Prostate gland (tissue), 2 donors: ENCODE measurements at regions not wholly inside any gene's neighbourhood (a gene's known extent, or its start where the extent isn't known, plus 50 kb on each side); places are given as distances from the start of the nearest gene placed in this dataset.

Experiments used
- DNase-seq: peaks from one replicate; pipeline ENCODE4 v3.0.0-alpha.2; 2019; ENCODE audit warnings: low spot score
- H3K27ac ChIP-seq, 2 donors: fragments of 200-600 bp; sonication (generic); 2 replicates each; pipeline ENCODE4 v1.5.1; 2017 to 2019
- H3K27me3 ChIP-seq: fragments of 200-600 bp; sonication (generic); replicated peaks from 2 replicates; pipeline ENCODE4 v1.5.1; 2019; ENCODE audit not compliant: insufficient read depth
- H3K36me3 ChIP-seq, 2 donors: fragments of 200-600 bp; sonication (generic); 1 replicate in 1 of 2; 2 replicates in 1 of 2; pipeline versions ENCODE4 v1.5.1 to v1.8.1; 2017 to 2019
- H3K4me1 ChIP-seq: fragments of 200-600 bp; sonication (generic); replicated peaks from 2 replicates; pipeline ENCODE4 v1.5.1; 2019
- H3K4me3 ChIP-seq, 2 donors: fragments of 200-600 bp; sonication (generic); 2 replicates each; pipeline ENCODE4 v1.5.1; 2017 to 2019
- H3K9me3 ChIP-seq: fragments of 200-600 bp; sonication (generic); 2 replicates; pipeline ENCODE4 v1.5.1; 2017
- CTCF ChIP-seq, 4 experiments: fragments of 200-600 bp in 2 of 4; fragments of 450-650 bp in 2 of 4; sonication (generic) in 2 of 4; IDR thresholded peaks; 1 replicate in 3 of 4; 2 replicates in 1 of 4; pipeline ENCODE4 v1.5.1; 2016 to 2019; ENCODE audit warnings: antibody characterized with exemption in 4 of 4, mild to moderate bottlenecking in 2 of 4, moderate library complexity in 2 of 4
- POLR2A ChIP-seq: fragments of 450-650 bp; IDR thresholded peaks from one replicate; pipeline ENCODE4 v1.6.1; 2016; ENCODE audit warnings: antibody characterized with exemption, mild to moderate bottlenecking
- POLR2AphosphoS5 ChIP-seq: sonication (generic); formaldehyde crosslinking; IDR thresholded peaks from one replicate; pipeline ENCODE4 v1.6.1; 2017; ENCODE audit warnings: antibody characterized with exemption
- WGBS: methylation state at CpG from one replicate; pipeline ENCODE4 v1.1.5; 2018; 5-methylcytosine and 5-hydroxymethylcytosine counted together
- intact Hi-C: fragments of 100-400 bp; cut with DNase I; formaldehyde crosslinking; loops from one replicate; pipeline ENCODE4 v1.14.2; 2022

- Histone ChIP-seq H3K4me3 (no peak overlapping the region), H3K27ac (no peak overlapping the region), H3K36me3 (no peaks in the 10 kb centered on the region), H3K4me1 (no peaks in the 10 kb centered on the region), H3K27me3 (no peaks in the 10 kb centered on the region), H3K9me3 (no peaks in the 10 kb centered on the region)
- intact Hi-C loops: no loop called here
- no peak for DNase-seq
- TF ChIP-seq POLR2AphosphoS5: no peak
- no peak for TF ChIP-seq CTCF (IDR thresholded peaks at IDR 0.05)
- TF ChIP-seq POLR2A: no peak
These were observed 554.7 kb upstream of the KCNMB2 start for GRCh38 chr3:177981576-177981975.

DNA sequence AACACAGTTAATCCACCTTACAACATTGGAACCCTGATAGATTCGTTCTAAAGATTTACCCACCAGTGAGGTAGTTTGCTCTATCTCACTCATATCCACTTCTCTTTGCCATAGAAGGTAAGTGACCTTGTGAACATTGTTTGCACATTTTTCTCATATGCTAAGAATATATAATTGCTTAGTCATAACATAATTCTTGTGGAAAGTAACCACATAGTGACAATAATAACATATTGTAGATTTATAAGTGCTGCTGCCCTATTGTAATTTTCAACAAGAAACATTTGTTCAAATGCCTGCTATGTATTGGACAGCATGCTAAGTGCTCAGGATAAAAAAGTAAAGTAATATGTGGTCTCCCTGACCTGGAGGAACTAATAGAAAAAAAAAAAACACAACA, 554.2 kb upstream of the KCNMB2 start:
- DNase-seq: no peak
- Histone ChIP-seq H3K36me3 (no peaks in the 10 kb centered on the region), H3K9me3 (no peaks in the 10 kb centered on the region), H3K27ac (no peak overlapping the region), H3K4me3 (no peak overlapping the region), H3K4me1 (no peaks in the 10 kb centered on the region), H3K27me3 (no peaks in the 10 kb centered on the region)
- intact Hi-C loops: no loop called here
- TF ChIP-seq POLR2AphosphoS5 (no peak), POLR2A (no peak)
- 86% methylated on average over 1 of the region's 1 CpG for WGBS

- Histone ChIP-seq H3K36me3 (no peaks in the 10 kb centered on the region), H3K4me3 (no peak overlapping the region), H3K27me3 (no peaks in the 10 kb centered on the region), H3K9me3 (no peaks in the 10 kb centered on the region), H3K27ac (no peak overlapping the region), H3K4me1 (no peaks in the 10 kb centered on the region)
- WGBS: 77% methylated on average over 3 of the region's 3 CpGs
- intact Hi-C loops: no loop called here
- no peak for DNase-seq
- no peak for TF ChIP-seq CTCF (IDR thresholded peaks at IDR 0.05)
- no peak for TF ChIP-seq POLR2A
- TF ChIP-seq POLR2AphosphoS5: no peak
These were observed 552.9 kb upstream of the KCNMB2 start for GRCh38 chr3:177983320-177983719.

- Histone ChIP-seq H3K4me1 (no peaks in the 10 kb centered on the region), H3K4me3 (no peak overlapping the region), H3K36me3 (no peaks in the 10 kb centered on the region), H3K27me3 (no peaks in the 10 kb centered on the region), H3K27ac (no peak overlapping the region), H3K9me3 (no peaks in the 10 kb centered on the region)
- intact Hi-C loops: no loop called here
- 69% methylated on average over 6 of the region's 6 CpGs for WGBS
- no peak for TF ChIP-seq POLR2AphosphoS5
- no peak for TF ChIP-seq CTCF (IDR thresholded peaks at IDR 0.05)
- TF ChIP-seq POLR2A: no peak
- DNase-seq: no peak
These were observed 543.0 kb upstream of the KCNMB2 start for GRCh38 chr3:177992993-177993970.

DNA sequence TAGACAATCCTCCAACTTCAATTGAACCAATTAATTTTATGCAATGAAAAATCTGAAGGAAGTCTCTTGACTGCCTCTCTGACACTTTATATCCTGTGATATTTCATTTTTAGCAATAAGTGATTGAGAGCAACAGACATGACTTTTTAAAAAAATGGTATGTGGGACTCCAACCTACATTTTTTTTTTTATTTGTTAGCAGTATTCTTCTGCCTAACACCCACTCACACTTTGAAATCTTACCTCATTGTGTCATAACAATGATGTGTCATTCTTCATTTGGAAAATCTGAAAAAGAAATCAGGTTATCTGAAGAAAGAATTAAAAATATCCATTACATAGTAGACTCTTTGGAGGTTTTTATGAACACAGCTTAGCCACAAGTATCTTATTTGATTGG, 541.3 kb upstream of the KCNMB2 start:
- TF ChIP-seq CTCF (IDR thresholded peaks at IDR 0.05): no peak
- no peak for TF ChIP-seq POLR2A
- TF ChIP-seq POLR2AphosphoS5: no peak
- H3K27ac ChIP-seq: no peak overlapping the region
- intact Hi-C loops: no loop called here
- H3K4me3 ChIP-seq: no peak overlapping the region
- H3K27me3 ChIP-seq: no peaks in the 10 kb centered on the region
- DNase-seq: no peak
- no peaks in the 10 kb centered on the region for H3K4me1 ChIP-seq
- H3K36me3 ChIP-seq: no peaks in the 10 kb centered on the region
- H3K9me3 ChIP-seq: no peaks in the 10 kb centered on the region
